CD4-positive, alpha-beta T cell (primary cell): ENCODE measurements at regions not wholly inside any gene's neighbourhood (a gene's known extent, or its start where the extent isn't known, plus 50 kb on each side); places are given as distances from the start of the nearest gene placed in this dataset.

Source experiments
- ATAC-seq: fragments of 200-7000 bp; cut with Tn5 transposase; one replicate; pipeline ENCODE4 v1.10.0; 2022; ENCODE audit warnings: mild to moderate bottlenecking; ENCODE audit not compliant: poor library complexity
- CTCF ChIA-PET: fragments of 350-600 bp; sonication (Branson Sonifier 250); formaldehyde crosslinking; loops from one replicate; lab custom pipeline; 2021; ENCODE audit warnings: antibody characterized with exemption, inconsistent platforms; lab: Charles Lee
- POLR2A ChIA-PET: fragments of 350-600 bp; sonication (Branson Sonifier 250); formaldehyde crosslinking; loops from one replicate; lab custom pipeline; 2021; ENCODE audit warnings: antibody characterized with exemption, inconsistent platforms; lab: Charles Lee
- DNase-seq, 14 experiments: peaks; one replicate each; pipeline ENCODE4 v3.0.0-alpha.2; 2013 to 2020; ENCODE audit warnings: mixed read lengths in 2 of 14
- H3K27ac ChIP-seq, 2 donors: one replicate each; pipeline versions ENCODE4 v1.5.1 to v1.7.0; 2013; ENCODE audit warnings: low read length in 2 of 2, low read depth in 1 of 2, mild to moderate bottlenecking in 1 of 2
- H3K27me3 ChIP-seq, 2 experiments: 1 replicate in 1 of 2; 2 replicates in 1 of 2; pipeline versions ENCODE4 v1.6.1 to v1.7.0; 2013; ENCODE audit warnings: low read length in 2 of 2, control low read depth in 1 of 2, mild to moderate bottlenecking in 1 of 2, moderate library complexity in 1 of 2; ENCODE audit not compliant: insufficient read depth in 2 of 2, control insufficient read depth in 1 of 2
- H3K36me3 ChIP-seq: one replicate; pipeline ENCODE4 v1.6.1; 2013; ENCODE audit warnings: low read length, control low read depth; ENCODE audit not compliant: insufficient read depth
- H3K4me1 ChIP-seq: one replicate; pipeline ENCODE4 v1.6.1; 2013; ENCODE audit warnings: low read length, control low read depth; ENCODE audit not compliant: insufficient read depth
- H3K4me3 ChIP-seq: one replicate; pipeline ENCODE4 v1.5.1; 2013; ENCODE audit warnings: mild to moderate bottlenecking, low read length, moderate library complexity
- H3K9me3 ChIP-seq, 2 experiments: 1 replicate in 1 of 2; 2 replicates in 1 of 2; pipeline versions ENCODE4 v1.6.1 to v1.7.0; 2013; ENCODE audit warnings: low read length in 2 of 2, mild to moderate bottlenecking in 2 of 2, control low read depth in 1 of 2, moderate library complexity in 1 of 2; ENCODE audit not compliant: control insufficient read depth in 1 of 2, insufficient read depth in 1 of 2
- H3K27ac Mint-ChIP-seq: one replicate; pipeline ENCODE4 v1.8.0; 2020; ENCODE audit warnings: mixed read lengths
- H3K27me3 Mint-ChIP-seq: one replicate; pipeline ENCODE4 v1.8.0; 2021; ENCODE audit warnings: mixed read lengths
- H3K36me3 Mint-ChIP-seq: one replicate; pipeline ENCODE4 v1.8.0; 2021; ENCODE audit warnings: low read depth, mixed read lengths
- H3K4me1 Mint-ChIP-seq: one replicate; pipeline ENCODE4 v1.8.0; 2021; ENCODE audit warnings: low read depth, mixed read lengths
- H3K4me3 Mint-ChIP-seq: one replicate; pipeline ENCODE4 v1.8.0; 2020; ENCODE audit warnings: mild to moderate bottlenecking, mixed read lengths
- H3K9me3 Mint-ChIP-seq: one replicate; pipeline ENCODE4 v1.8.0; 2020; ENCODE audit warnings: mixed read lengths
- CTCF ChIP-seq: fragments of 200-600 bp; IDR thresholded peaks from one replicate; pipeline ENCODE4 v1.8.0; 2022; ENCODE audit warnings: antibody characterized with exemption, mild to moderate bottlenecking
- intact Hi-C, 2 experiments: fragments of 100-400 bp; cut with DNase I in 1 of 2; cut with micrococcal nuclease in 1 of 2; formaldehyde crosslinking; loops; one replicate each; pipeline versions ENCODE4 v1.15.1 to v1.9.0; 2023 to 2025; cut with DNase I, micrococcal nuclease

GRCh38 chr5:2135354-2135753 is 252.6 kb upstream of the IRX4 start:
- Histone ChIP-seq H3K27ac (no peak overlapping the region), H3K9me3 (peaks cover 0 to 23% of the 10 kb centered on the region in 2 experiments), H3K27me3 (no peaks in the 10 kb centered on the region), H3K4me1 (no peaks in the 10 kb centered on the region), H3K4me3 (no peak overlapping the region), H3K36me3 (no peaks in the 10 kb centered on the region)
- Mint-ChIP-seq H3K36me3 (no peaks in the 10 kb centered on the region), H3K4me1 (no peaks in the 10 kb centered on the region), H3K27ac (no peak overlapping the region), H3K4me3 (no peak overlapping the region), H3K27me3 (peaks cover 16% of the 10 kb centered on the region), H3K9me3 (no peaks in the 10 kb centered on the region)
- TF ChIP-seq CTCF = no peak
- intact Hi-C loops = no loop called here
- DNase-seq (no peak), ATAC-seq (no peak)
- CTCF ChIA-PET = no interaction called here
- POLR2A ChIA-PET = no interaction called here

GRCh38 chr5:2134543-2135292 is 252.0 kb upstream of the IRX4 start:
- POLR2A ChIA-PET = no interaction called here
- no peaks in the 10 kb centered on the region for H3K4me1 Mint-ChIP-seq
- no peak overlapping the region for H3K27ac Mint-ChIP-seq
- peaks cover 12% of the 10 kb centered on the region for H3K27me3 Mint-ChIP-seq
- Histone ChIP-seq H3K27me3 (no peaks in the 10 kb centered on the region), H3K27ac (no peak overlapping the region), H3K36me3 (no peaks in the 10 kb centered on the region), H3K4me1 (no peaks in the 10 kb centered on the region), H3K9me3 (peaks cover 0 to 23% of the 10 kb centered on the region in 2 experiments), H3K4me3 (no peak overlapping the region)
- ATAC-seq (no peak), DNase-seq (no peak)
- no peak for TF ChIP-seq CTCF
- no peaks in the 10 kb centered on the region for H3K9me3 Mint-ChIP-seq
- intact Hi-C loops = no loop called here
- H3K4me3 Mint-ChIP-seq = no peak overlapping the region
- CTCF ChIA-PET = no interaction called here
- no peaks in the 10 kb centered on the region for H3K36me3 Mint-ChIP-seq

- intact Hi-C loops = no loop called here
- Histone ChIP-seq H3K4me1 (no peaks in the 10 kb centered on the region), H3K36me3 (no peaks in the 10 kb centered on the region), H3K4me3 (no peak overlapping the region), H3K27ac (no peak overlapping the region), H3K27me3 (no peaks in the 10 kb centered on the region), H3K9me3 (peaks cover 0 to 23% of the 10 kb centered on the region in 2 experiments)
- H3K9me3 Mint-ChIP-seq = no peaks in the 10 kb centered on the region
- H3K36me3 Mint-ChIP-seq = no peaks in the 10 kb centered on the region
- no peak overlapping the region for H3K4me3 Mint-ChIP-seq
- H3K4me1 Mint-ChIP-seq = no peaks in the 10 kb centered on the region
- no peak overlapping the region for H3K27ac Mint-ChIP-seq
- CTCF ChIA-PET = no interaction called here
- TF ChIP-seq CTCF = no peak
- DNase-seq = no peak
- H3K27me3 Mint-ChIP-seq = peaks cover 5% of the 10 kb centered on the region
- ATAC-seq = no peak
- POLR2A ChIA-PET = no interaction called here
Measured at GRCh38 chr5:2133936-2134335, 251.2 kb upstream of the IRX4 start.
